ENCODE measurements at regions not wholly inside any gene's neighbourhood (a gene's known extent, or its start where the extent isn't known, plus 50 kb on each side); places are given as distances from the start of the nearest gene placed in this dataset.

GRCh38 chr10:76684968-76685367 is 952.6 kb downstream of the KCNMA1 start (continued):
- no peak for TF ChIP-seq ZNF532 (CRISPR knock-in tag; IDR thresholded peaks at IDR 0.05; ENCODE audit: borderline replicate concordance)
- TF ChIP-seq AFF4 (CRISPR knock-in tag; IDR thresholded peaks at IDR 0.05; ENCODE audit: borderline replicate concordance): no peak
- no peak for TF ChIP-seq ZNF425 (CRISPR knock-in tag; conservative IDR thresholded peaks at IDR 0.05)
- no peak for TF ChIP-seq NFYB (CRISPR knock-in tag; conservative IDR thresholded peaks at IDR 0.05; ENCODE audit: low read depth)

GRCh38 chr10:76681153-76681552 is 956.5 kb downstream of the KCNMA1 start:
- H3K9me3 Mint-ChIP-seq: peaks cover 6% of the 10 kb centered on the region; the same call in 1 of the 2 replicates
- H3K4me1 Mint-ChIP-seq: no peaks in the 10 kb centered on the region
- H3K36me3 Mint-ChIP-seq: no peaks in the 10 kb centered on the region
- no peak for ATAC-seq
- no peak for TF ChIP-seq ERG (CRISPR knock-in tag; IDR thresholded peaks at IDR 0.05)
- no peak for TF ChIP-seq KAT7 (CRISPR knock-in tag; IDR thresholded peaks at IDR 0.05; ENCODE audit: borderline replicate concordance)
- no peak for TF ChIP-seq CTCF (IDR thresholded peaks at IDR 0.05)
- no peak for TF ChIP-seq ZMAT4 (CRISPR knock-in tag; IDR thresholded peaks at IDR 0.05)
- no peak for TF ChIP-seq ZNF281 (CRISPR knock-in tag; IDR thresholded peaks at IDR 0.05)
- TF ChIP-seq NFE2L1 (CRISPR knock-in tag; IDR thresholded peaks at IDR 0.05): no peak
- TF ChIP-seq OVOL2 (CRISPR knock-in tag; IDR thresholded peaks at IDR 0.05; ENCODE audit: borderline replicate concordance): no peak
- TF ChIP-seq TEAD4 (CRISPR knock-in tag; IDR thresholded peaks at IDR 0.05): no peak
- TF ChIP-seq STAT6 (CRISPR knock-in tag; conservative IDR thresholded peaks at IDR 0.05; ENCODE audit: low read depth): no peak
- TF ChIP-seq SMAD4 (CRISPR knock-in tag; IDR thresholded peaks at IDR 0.05): no peak
- H3K27ac Mint-ChIP-seq: no peak overlapping the region
- H3K4me3 Mint-ChIP-seq: no peak overlapping the region
- ChIA-PET POLR2A (no interaction called here), CTCF (no interaction called here)
- H3K27me3 Mint-ChIP-seq (ENCODE audit: low read depth): no peaks in the 10 kb centered on the region; the same call in 1 of the 2 replicates
- no peak for DNase-seq (ENCODE audit: low spot score)

Data from WTC11 (cell line).